ENCODE measurements at regions not wholly inside any gene's neighbourhood (a gene's known extent, or its start where the extent isn't known, plus 50 kb on each side); places are given as distances from the start of the nearest gene placed in this dataset.

DNA sequence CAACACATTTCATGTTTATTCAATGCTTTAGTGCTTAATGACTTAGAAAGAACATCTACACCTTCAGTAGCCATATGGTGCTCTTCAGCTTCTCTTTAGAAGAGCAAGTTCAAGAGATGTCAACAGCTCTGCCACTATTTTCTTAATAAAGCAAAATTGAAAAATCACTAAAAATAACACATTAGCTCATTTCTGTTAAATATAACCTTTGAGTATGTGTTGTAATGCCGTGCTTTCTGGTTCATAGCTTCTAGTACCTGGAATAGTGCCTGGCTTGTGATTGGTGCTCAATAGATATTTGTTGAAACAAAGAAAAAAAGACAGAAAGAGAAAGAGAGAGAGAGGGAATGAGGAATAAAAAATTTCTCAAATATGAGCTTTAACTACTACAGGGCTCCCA is 349.8 kb upstream of the SPRED2 start:
- WGBS, 2 donors, result 83 to 94% methylated on average over 1 of the region's 1 CpG
- DNase-seq (ENCODE audit: low spot score in 2 of 2), result no peak

DNA sequence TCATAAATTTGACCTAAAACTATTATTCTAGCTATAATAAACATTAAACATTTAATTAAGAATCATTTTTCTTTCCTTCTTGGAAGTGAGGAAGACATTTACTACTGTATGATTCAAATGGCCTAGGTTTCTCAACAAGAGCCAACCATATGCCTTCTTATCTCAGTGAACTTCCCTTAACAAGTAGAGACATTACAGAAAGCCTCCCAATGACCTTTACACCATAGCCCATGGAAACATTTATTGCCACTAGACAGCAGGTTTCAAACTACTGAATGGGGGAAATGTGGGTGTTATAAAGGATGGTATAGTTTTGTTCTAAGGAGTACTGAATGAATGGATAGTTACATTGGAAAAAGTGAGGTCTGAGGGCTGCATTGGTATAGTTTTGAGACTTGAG is 349.4 kb upstream of the SPRED2 start:
- no peak for TF ChIP-seq POLR2A (IDR thresholded peaks at IDR 0.05)
- TF ChIP-seq, protein P1, sequence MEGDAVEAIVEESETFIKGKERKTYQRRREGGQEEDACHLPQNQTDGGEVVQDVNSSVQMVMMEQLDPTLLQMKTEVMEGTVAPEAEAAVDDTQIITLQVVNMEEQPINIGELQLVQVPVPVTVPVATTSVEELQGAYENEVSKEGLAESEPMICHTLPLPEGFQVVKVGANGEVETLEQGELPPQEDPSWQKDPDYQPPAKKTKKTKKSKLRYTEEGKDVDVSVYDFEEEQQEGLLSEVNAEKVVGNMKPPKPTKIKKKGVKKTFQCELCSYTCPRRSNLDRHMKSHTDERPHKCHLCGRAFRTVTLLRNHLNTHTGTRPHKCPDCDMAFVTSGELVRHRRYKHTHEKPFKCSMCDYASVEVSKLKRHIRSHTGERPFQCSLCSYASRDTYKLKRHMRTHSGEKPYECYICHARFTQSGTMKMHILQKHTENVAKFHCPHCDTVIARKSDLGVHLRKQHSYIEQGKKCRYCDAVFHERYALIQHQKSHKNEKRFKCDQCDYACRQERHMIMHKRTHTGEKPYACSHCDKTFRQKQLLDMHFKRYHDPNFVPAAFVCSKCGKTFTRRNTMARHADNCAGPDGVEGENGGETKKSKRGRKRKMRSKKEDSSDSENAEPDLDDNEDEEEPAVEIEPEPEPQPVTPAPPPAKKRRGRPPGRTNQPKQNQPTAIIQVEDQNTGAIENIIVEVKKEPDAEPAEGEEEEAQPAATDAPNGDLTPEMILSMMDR (IDR thresholded peaks at IDR 0.05), result no peak
- DNase-seq (ENCODE audit: low spot score in 2 of 2), result no peak
- H3K4me3 ChIP-seq (ENCODE audit: low read depth, poor library complexity, severe bottlenecking), result no peak overlapping the region
- intact Hi-C loops (cut with DNase I; ENCODE audit: low total_unique reads), result no loop called here

More for the DNA sequence above, 349.8 kb upstream of the SPRED2 start:
- TF ChIP-seq, protein P1 (IDR thresholded peaks at IDR 0.05), result no peak
- TF ChIP-seq POLR2A (IDR thresholded peaks at IDR 0.05), result no peak
- intact Hi-C loops (cut with DNase I; ENCODE audit: low total_unique reads), result no loop called here
- H3K4me3 ChIP-seq (ENCODE audit: low read depth, poor library complexity, severe bottlenecking), result no peak overlapping the region

DNA sequence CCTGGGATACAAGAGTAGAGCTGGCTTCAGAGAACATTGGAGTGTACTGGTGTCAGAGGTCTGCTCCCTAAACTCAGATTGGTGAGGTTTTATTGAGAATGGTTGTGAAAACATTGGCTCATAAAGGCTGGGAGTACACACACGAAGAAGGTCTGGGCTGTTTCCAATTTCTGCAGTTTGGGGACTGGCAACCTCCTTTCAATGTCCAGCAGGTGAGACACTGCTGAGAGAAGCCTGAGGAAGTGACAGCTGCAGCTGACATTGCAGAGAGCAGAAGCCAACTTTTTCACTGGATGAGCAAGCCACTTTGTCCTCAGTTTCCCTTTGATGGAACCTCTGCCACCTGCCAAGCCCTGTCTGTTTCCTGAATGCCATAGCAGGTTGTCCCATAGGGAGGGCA is 346.6 kb upstream of the SPRED2 start:
- 83 to 100% methylated on average over 1 of the region's 1 CpG for WGBS, 2 donors
- no peak overlapping the region for H3K4me3 ChIP-seq (ENCODE audit: low read depth, poor library complexity, severe bottlenecking)
- DNase-seq (ENCODE audit: low spot score in 2 of 2), result no peak
- TF ChIP-seq POLR2A (IDR thresholded peaks at IDR 0.05), result no peak
- TF ChIP-seq, protein P1 (IDR thresholded peaks at IDR 0.05), result no peak
- intact Hi-C loops (cut with DNase I; ENCODE audit: low total_unique reads), result no loop called here

DNA sequence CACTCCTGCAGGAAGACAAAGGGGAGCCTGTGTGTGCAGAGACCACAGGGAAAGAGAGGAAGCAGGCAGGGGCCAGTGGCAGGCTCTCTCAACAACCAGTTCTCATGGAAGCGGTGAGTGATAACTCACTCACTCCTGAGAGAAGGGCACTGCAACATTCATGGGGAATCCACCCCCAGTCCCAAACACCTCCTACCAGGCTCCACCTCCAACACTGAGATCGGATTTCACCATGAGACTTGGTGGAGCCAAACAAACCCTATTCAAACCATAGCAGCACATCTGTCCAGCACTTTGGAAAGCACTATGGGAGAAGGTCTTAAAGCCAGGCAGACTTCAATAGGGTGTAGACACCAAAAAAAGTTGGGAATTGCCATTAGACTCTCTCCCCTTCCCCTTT is 345.7 kb upstream of the SPRED2 start:
- H3K4me3 ChIP-seq (ENCODE audit: low read depth, poor library complexity, severe bottlenecking), result no peak overlapping the region
- WGBS, 2 donors, result 92 to 94% methylated on average over 2 of the region's 2 CpGs
- no peak for TF ChIP-seq POLR2A (IDR thresholded peaks at IDR 0.05)
- TF ChIP-seq, protein P1 (IDR thresholded peaks at IDR 0.05), result no peak
- intact Hi-C loops (cut with DNase I; ENCODE audit: low total_unique reads), result no loop called here
- no peak for DNase-seq (ENCODE audit: low spot score in 2 of 2)

DNA sequence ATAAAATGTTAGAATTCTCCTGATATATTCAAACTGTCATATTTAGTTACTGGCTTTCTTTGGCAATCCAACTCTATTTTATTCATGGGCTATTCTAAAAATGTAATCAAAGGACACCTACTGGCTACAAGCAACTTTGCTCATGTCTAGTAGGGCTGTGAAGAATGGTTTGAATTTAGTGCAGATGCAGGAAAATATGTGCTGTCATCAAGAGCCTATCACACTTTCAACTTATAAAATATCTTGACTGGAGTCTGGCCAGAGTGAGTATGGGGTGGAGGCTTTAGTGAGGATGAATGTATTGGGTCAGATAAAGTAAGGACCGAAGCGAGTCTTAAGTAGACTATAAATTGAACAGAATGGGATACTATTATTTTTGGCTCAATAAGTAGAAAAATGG is 343.4 kb upstream of the SPRED2 start:
- intact Hi-C loops (cut with DNase I; ENCODE audit: low total_unique reads), result no loop called here
- 87 to 90% methylated on average over 2 of the region's 2 CpGs for WGBS, 2 donors
- no peak for DNase-seq (ENCODE audit: low spot score in 2 of 2)
- TF ChIP-seq POLR2A (IDR thresholded peaks at IDR 0.05), result no peak
- TF ChIP-seq, protein P1 (IDR thresholded peaks at IDR 0.05), result no peak
- H3K4me3 ChIP-seq (ENCODE audit: low read depth, poor library complexity, severe bottlenecking), result no peak overlapping the region

DNA sequence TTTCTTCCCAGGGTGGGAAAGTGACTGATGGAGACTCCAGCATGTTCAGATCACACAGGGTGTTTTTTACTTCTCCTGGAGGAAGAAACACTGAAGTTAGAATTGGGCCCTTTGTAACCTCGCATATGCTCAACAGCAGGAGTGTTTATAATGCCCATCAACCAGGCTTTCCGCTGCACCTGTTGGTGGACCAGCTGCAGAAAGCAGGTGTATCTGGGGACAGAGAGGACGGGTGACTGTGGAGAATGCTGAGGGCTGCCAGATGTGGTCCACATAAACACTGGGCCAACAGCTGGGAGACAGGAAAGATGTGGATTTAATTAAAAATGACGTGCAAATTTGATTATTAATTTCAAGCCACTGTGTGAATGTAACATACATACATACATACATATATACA is 335.5 kb upstream of the SPRED2 start:
- intact Hi-C loops (cut with DNase I; ENCODE audit: low total_unique reads), result no loop called here
- DNase-seq (ENCODE audit: low spot score in 2 of 2), result no peak
- H3K4me3 ChIP-seq (ENCODE audit: low read depth, poor library complexity, severe bottlenecking), result no peak overlapping the region
- WGBS, 2 donors, result 81 to 83% methylated on average over 4 of the region's 4 CpGs
- TF ChIP-seq, protein P1 (IDR thresholded peaks at IDR 0.05), result no peak
- no peak for TF ChIP-seq POLR2A (IDR thresholded peaks at IDR 0.05)
